ENCODE measurements at regions not wholly inside any gene's neighbourhood (a gene's known extent, or its start where the extent isn't known, plus 50 kb on each side); places are given as distances from the start of the nearest gene placed in this dataset.
"Not testable (repeated sequence)": the region's sequence is repeated elsewhere in the genome, so short reads cannot be mapped to it uniquely, and the experiment has no call there.

GRCh38 chr7:110486549-110486948, 604.4 kb upstream of the LRRN3 start:
- Histone ChIP-seq H3K36me3 (ENCODE audit: control insufficient read depth in 2 of 3, insufficient read depth in 3 of 3, low read length in 3 of 3) (no peaks in the 10 kb centered on the region), H3K9me3 (ENCODE audit: control insufficient read depth in 2 of 3, insufficient read depth in 1 of 3, low read length in 3 of 3) (no peaks in the 10 kb centered on the region), H3K4me3 (ENCODE audit: low read length in 3 of 3) (no peak overlapping the region), H3K27ac (ENCODE audit: low read depth in 2 of 2, low read length in 2 of 2) (no peak overlapping the region), H3K4me1 (ENCODE audit: control insufficient read depth in 2 of 3, insufficient read depth in 2 of 3, low read depth in 1 of 3, low read length in 3 of 3) (no peaks in the 10 kb centered on the region), H3K9ac (ENCODE audit: low read length in 3 of 3) (no peak overlapping the region), H3K27me3 (ENCODE audit: control insufficient read depth, insufficient read depth, low read length) (no peaks in the 10 kb centered on the region)
- no peak for TF ChIP-seq CTCF (IDR thresholded peaks at IDR 0.05; ENCODE audit: borderline replicate concordance, extremely low read depth, insufficient read depth)
- FAIRE-seq (no peak), DNase-seq (no peak)
- intact Hi-C loops (cut with DNase I): no loop called here

- no peak for FAIRE-seq
- intact Hi-C loops (cut with DNase I): no loop called here
Measured at GRCh38 chr7:110502888-110503465, 588.0 kb upstream of the LRRN3 start.

GRCh38 chr7:110507369-110507768, 583.6 kb upstream of the LRRN3 start:
- Histone ChIP-seq H3K36me3 (ENCODE audit: control insufficient read depth in 2 of 3, insufficient read depth in 3 of 3, low read length in 3 of 3) (no peaks in the 10 kb centered on the region), H3K27ac (ENCODE audit: low read depth in 2 of 2, low read length in 2 of 2) (no peak overlapping the region), H3K9me3 (ENCODE audit: control insufficient read depth in 2 of 3, insufficient read depth in 1 of 3, low read length in 3 of 3) (no peaks in the 10 kb centered on the region), H3K9ac (ENCODE audit: low read length in 3 of 3) (no peak overlapping the region), H3K4me3 (ENCODE audit: low read length in 3 of 3) (no peak overlapping the region), H3K4me1 (ENCODE audit: control insufficient read depth in 2 of 3, insufficient read depth in 2 of 3, low read depth in 1 of 3, low read length in 3 of 3) (no peaks in the 10 kb centered on the region), H3K27me3 (ENCODE audit: control insufficient read depth, insufficient read depth, low read length) (no peaks in the 10 kb centered on the region)
- no peak for TF ChIP-seq CTCF (IDR thresholded peaks at IDR 0.05; ENCODE audit: borderline replicate concordance, extremely low read depth, insufficient read depth)
- no peak for DNase-seq
- FAIRE-seq: no peak
- intact Hi-C loops (cut with DNase I): no loop called here

More at GRCh38 chr7:110502888-110503465, 588.0 kb upstream of the LRRN3 start:
- Histone ChIP-seq H3K4me1 (ENCODE audit: control insufficient read depth in 2 of 3, insufficient read depth in 2 of 3, low read depth in 1 of 3, low read length in 3 of 3) (no peaks in the 10 kb centered on the region), H3K9me3 (ENCODE audit: control insufficient read depth in 2 of 3, insufficient read depth in 1 of 3, low read length in 3 of 3) (no peaks in the 10 kb centered on the region), H3K36me3 (ENCODE audit: control insufficient read depth in 2 of 3, insufficient read depth in 3 of 3, low read length in 3 of 3) (no peaks in the 10 kb centered on the region), H3K27me3 (ENCODE audit: control insufficient read depth, insufficient read depth, low read length) (no peaks in the 10 kb centered on the region), H3K4me3 (ENCODE audit: low read length in 3 of 3) (no peak overlapping the region), H3K27ac (ENCODE audit: low read depth in 2 of 2, low read length in 2 of 2) (no peak overlapping the region), H3K9ac (ENCODE audit: low read length in 3 of 3) (no peak overlapping the region)
- TF ChIP-seq CTCF (IDR thresholded peaks at IDR 0.05; ENCODE audit: borderline replicate concordance, extremely low read depth, insufficient read depth): no peak
- DNase-seq: no peak

- intact Hi-C loops (cut with DNase I): no loop called here
- no peak for FAIRE-seq
- no peak overlapping the region for H3K4me3 ChIP-seq (ENCODE audit: low read length in 3 of 3)
- no peaks in the 10 kb centered on the region for H3K9me3 ChIP-seq (ENCODE audit: control insufficient read depth in 2 of 3, insufficient read depth in 1 of 3, low read length in 3 of 3)
- no peaks in the 10 kb centered on the region for H3K4me1 ChIP-seq (ENCODE audit: control insufficient read depth in 2 of 3, insufficient read depth in 2 of 3, low read depth in 1 of 3, low read length in 3 of 3)
- no peaks in the 10 kb centered on the region for H3K27me3 ChIP-seq (ENCODE audit: control insufficient read depth, insufficient read depth, low read length)
- no peaks in the 10 kb centered on the region for H3K36me3 ChIP-seq (ENCODE audit: control insufficient read depth in 2 of 3, insufficient read depth in 3 of 3, low read length in 3 of 3)
- no peak overlapping the region for H3K27ac ChIP-seq (ENCODE audit: low read depth in 2 of 2, low read length in 2 of 2)
- TF ChIP-seq CTCF (IDR thresholded peaks at IDR 0.05; ENCODE audit: borderline replicate concordance, extremely low read depth, insufficient read depth): no peak
- no peak overlapping the region for H3K9ac ChIP-seq (ENCODE audit: low read length in 3 of 3)
- no peak for DNase-seq
Measured at GRCh38 chr7:110507832-110508231, 583.1 kb upstream of the LRRN3 start.

GRCh38 chr7:110514975-110515551, 575.9 kb upstream of the LRRN3 start:
- intact Hi-C loops (cut with DNase I); H3K27ac ChIP-seq (ENCODE audit: low read depth in 2 of 2, low read length in 2 of 2); H3K4me3 ChIP-seq (ENCODE audit: low read length in 3 of 3); H3K9me3 ChIP-seq (ENCODE audit: control insufficient read depth in 2 of 3, insufficient read depth in 1 of 3, low read length in 3 of 3); H3K9ac ChIP-seq (ENCODE audit: low read length in 3 of 3); H3K27me3 ChIP-seq (ENCODE audit: control insufficient read depth, insufficient read depth, low read length); H3K36me3 ChIP-seq (ENCODE audit: control insufficient read depth in 2 of 3, insufficient read depth in 3 of 3, low read length in 3 of 3); FAIRE-seq; H3K4me1 ChIP-seq (ENCODE audit: control insufficient read depth in 2 of 3, insufficient read depth in 2 of 3, low read depth in 1 of 3, low read length in 3 of 3); DNase-seq: not testable (repeated sequence)
